ENCODE measurements at regions not wholly inside any gene's neighbourhood (a gene's known extent, or its start where the extent isn't known, plus 50 kb on each side); places are given as distances from the start of the nearest gene placed in this dataset.

- TF ChIP-seq POLR2A (IDR thresholded peaks at IDR 0.05) (no peak), POLR2AphosphoS5 (IDR thresholded peaks at IDR 0.05) (no peak)
Observed at GRCh38 chr16:52005551-52005950, 541.4 kb downstream of the TOX3 start.

All from transverse colon (tissue), 3 donors.